MM.1S (cell line): ENCODE measurements at regions not wholly inside any gene's neighbourhood (a gene's known extent, or its start where the extent isn't known, plus 50 kb on each side); places are given as distances from the start of the nearest gene placed in this dataset.

ENCODE experiments used
- DNase-seq: peaks from one replicate; pipeline ENCODE4 v3.0.0-alpha.2; 2015
- H2AFZ ChIP-seq: fragments of 300-600 bp; sonication (generic); 2 replicates; pipeline ENCODE4 v1.6.0; 2016; ENCODE audit warnings: antibody characterized with exemption, low read length
- H3F3A ChIP-seq: fragments of 300-600 bp; sonication (generic); 2 replicates; pipeline ENCODE4 v1.6.1; 2016; ENCODE audit warnings: mild to moderate bottlenecking, antibody characterized with exemption, low read length, moderate library complexity, mixed read lengths; ENCODE audit not compliant: insufficient read depth
- H3K27ac ChIP-seq: fragments of 300-600 bp; sonication (generic); 2 replicates; pipeline ENCODE4 v1.5.1; 2016; ENCODE audit warnings: mild to moderate bottlenecking, low read length
- H3K27me3 ChIP-seq: fragments of 300-600 bp; sonication (generic); replicated peaks from 2 replicates; pipeline ENCODE4 v1.6.0; 2016; ENCODE audit warnings: low read length; ENCODE audit not compliant: insufficient read depth
- H3K36me3 ChIP-seq: fragments of 300-600 bp; sonication (generic); replicated peaks from 2 replicates; pipeline ENCODE4 v1.6.1; 2016; ENCODE audit warnings: mild to moderate bottlenecking, low read length, mixed read lengths; ENCODE audit not compliant: insufficient read depth
- H3K4me1 ChIP-seq: fragments of 300-600 bp; sonication (generic); 2 replicates; pipeline ENCODE4 v1.6.1; 2016; ENCODE audit warnings: low read length, mixed read lengths
- H3K4me2 ChIP-seq: fragments of 300-600 bp; sonication (generic); 2 replicates; pipeline ENCODE4 v1.6.0; 2016; ENCODE audit warnings: low read depth, low read length
- H3K4me3 ChIP-seq: fragments of 300-600 bp; sonication (generic); 2 replicates; pipeline ENCODE4 v1.5.1; 2016; ENCODE audit warnings: low read length, mixed read lengths
- H3K79me2 ChIP-seq: fragments of 300-600 bp; sonication (generic); 2 replicates; pipeline ENCODE4 v1.6.1; 2016; ENCODE audit warnings: mixed run types, low read length, mixed read lengths
- H3K9ac ChIP-seq: fragments of 300-600 bp; sonication (generic); 2 replicates; pipeline ENCODE4 v1.6.1; 2016; ENCODE audit warnings: low read length, mixed read lengths
- H3K9me2 ChIP-seq: fragments of 300-600 bp; sonication (generic); replicated peaks from 2 replicates; pipeline ENCODE4 v1.6.1; 2016; ENCODE audit warnings: mild to moderate bottlenecking, low read length, mixed read lengths; ENCODE audit not compliant: insufficient read depth
- H3K9me3 ChIP-seq: fragments of 300-600 bp; sonication (generic); replicated peaks from 2 replicates; pipeline ENCODE4 v1.6.1; 2016; ENCODE audit warnings: mild to moderate bottlenecking, low read length, mixed read lengths; ENCODE audit not compliant: insufficient read depth
- H4K20me1 ChIP-seq: fragments of 300-600 bp; sonication (generic); 2 replicates; pipeline ENCODE4 v1.6.1; 2016; ENCODE audit warnings: mild to moderate bottlenecking, low read length, moderate library complexity, mixed read lengths; ENCODE audit not compliant: insufficient read depth
- CTCF ChIP-seq: fragments of 300-600 bp; sonication (generic); IDR thresholded peaks from 2 replicates; pipeline ENCODE4 v1.5.1; 2016; ENCODE audit warnings: antibody characterized with exemption, low read length, mixed read lengths
- EZH2 ChIP-seq: fragments of 300-600 bp; sonication (generic); optimal IDR thresholded peaks from 2 replicates; pipeline ENCODE3; 2017; ENCODE audit warnings: low read depth, mild to moderate bottlenecking, antibody characterized with exemption, low read length, mixed read lengths
- EZH2phosphoT487 ChIP-seq: fragments of 300-600 bp; sonication (generic); IDR thresholded peaks from 2 replicates; pipeline ENCODE4 v1.6.1; 2018; ENCODE audit warnings: antibody characterized with exemption, low read length

- H3K27me3 ChIP-seq: peaks cover 96% of the 10 kb centered on the region
- no peaks in the 10 kb centered on the region for H3K9me2 ChIP-seq
- TF ChIP-seq EZH2phosphoT487 (no peak), EZH2 (no peak), CTCF (no peak)
- no peak overlapping the region for H2AFZ ChIP-seq
- no peak overlapping the region for H3K4me2 ChIP-seq
- DNase-seq: no peak
- H4K20me1 ChIP-seq: no peaks in the 10 kb centered on the region
- H3K36me3 ChIP-seq: no peaks in the 10 kb centered on the region
- no peaks in the 10 kb centered on the region for H3K9me3 ChIP-seq
- no peak overlapping the region for H3K9ac ChIP-seq
- no peaks in the 10 kb centered on the region for H3K79me2 ChIP-seq
- no peak overlapping the region for H3K27ac ChIP-seq
- H3K4me1 ChIP-seq: no peaks in the 10 kb centered on the region
- no peaks in the 10 kb centered on the region for H3F3A ChIP-seq
- H3K4me3 ChIP-seq: no peak overlapping the region
Measured at GRCh38 chr1:5704561-5705514, 287.4 kb downstream of the NPHP4 start.

GRCh38 chr1:5701642-5702041 is 290.6 kb downstream of the NPHP4 start:
- TF ChIP-seq EZH2phosphoT487: no peak
- no peak for TF ChIP-seq CTCF
- TF ChIP-seq EZH2: no peak
- Histone ChIP-seq H3K4me1 (no peaks in the 10 kb centered on the region), H3K4me2 (no peak overlapping the region), H3K79me2 (no peaks in the 10 kb centered on the region), H3K4me3 (no peak overlapping the region), H3K36me3 (no peaks in the 10 kb centered on the region), H3K9me2 (no peaks in the 10 kb centered on the region), H3F3A (no peaks in the 10 kb centered on the region), H2AFZ (no peak overlapping the region), H3K27ac (no peak overlapping the region), H3K9ac (no peak overlapping the region), H3K27me3 (peaks cover 94% of the 10 kb centered on the region), H3K9me3 (no peaks in the 10 kb centered on the region), H4K20me1 (no peaks in the 10 kb centered on the region)
- DNase-seq: no peak

- no peaks in the 10 kb centered on the region for H4K20me1 ChIP-seq
- no peak overlapping the region for H2AFZ ChIP-seq
- H3K27ac ChIP-seq: no peak overlapping the region
- no peaks in the 10 kb centered on the region for H3K9me2 ChIP-seq
- no peak overlapping the region for H3K9ac ChIP-seq
- H3K79me2 ChIP-seq: no peaks in the 10 kb centered on the region
- H3K4me1 ChIP-seq: no peaks in the 10 kb centered on the region
- H3K9me3 ChIP-seq: no peaks in the 10 kb centered on the region
- no peaks in the 10 kb centered on the region for H3F3A ChIP-seq
- peaks cover 94% of the 10 kb centered on the region for H3K27me3 ChIP-seq
- DNase-seq: no peak
- TF ChIP-seq EZH2: no peak
- TF ChIP-seq EZH2phosphoT487: no peak
- no peak for TF ChIP-seq CTCF
- no peak overlapping the region for H3K4me2 ChIP-seq
- no peaks in the 10 kb centered on the region for H3K36me3 ChIP-seq
- H3K4me3 ChIP-seq: no peak overlapping the region
Measured at GRCh38 chr1:5693568-5693967, 298.7 kb downstream of the NPHP4 start.
